Left ventricle myocardium inferior (tissue), 1 donor: ENCODE measurements at regions not wholly inside any gene's neighbourhood (a gene's known extent, or its start where the extent isn't known, plus 50 kb on each side); places are given as distances from the start of the nearest gene placed in this dataset.

Experiments
- DNase-seq: peaks from one replicate; pipeline ENCODE4 v3.0.0-alpha.2; 2020
- H3K27ac ChIP-seq: fragments of 200-600 bp; replicated peaks from 2 replicates; pipeline ENCODE4 v1.8.0; 2021
- H3K27me3 ChIP-seq: fragments of 200-600 bp; 2 replicates; pipeline ENCODE4 v1.8.0; 2021; ENCODE audit warnings: low read depth
- H3K36me3 ChIP-seq: fragments of 200-600 bp; 2 replicates; pipeline ENCODE4 v1.8.0; 2021
- H3K4me1 ChIP-seq: fragments of 200-600 bp; 2 replicates; pipeline ENCODE4 v1.8.0; 2021
- H3K4me3 ChIP-seq: fragments of 200-600 bp; 2 replicates; pipeline ENCODE4 v1.8.0; 2021; ENCODE audit warnings: mild to moderate bottlenecking, moderate library complexity
- H3K9me3 ChIP-seq: fragments of 200-600 bp; replicated peaks from 2 replicates; pipeline ENCODE4 v1.8.0; 2021
- intact Hi-C: fragments of 100-400 bp; cut with micrococcal nuclease; formaldehyde crosslinking; loops from one replicate; pipeline ENCODE4 v1.11.0; 2022
- TF ChIP-seq, protein P1 (sequence below): fragments of 200-600 bp; IDR thresholded peaks from 2 replicates; pipeline ENCODE4 v1.8.0; 2021; ENCODE audit warnings: antibody characterized with exemption, mild to moderate bottlenecking, borderline replicate concordance
- donor health status: DM: no; HTN: yes; CAD: no; lungs with severe emphysema.

- peaks cover 35% of the 10 kb centered on the region for H3K9me3 ChIP-seq
- H3K27ac ChIP-seq, result peak overlapping the region; percentile 71
- no peaks in the 10 kb centered on the region for H3K36me3 ChIP-seq
- TF ChIP-seq, protein P1, sequence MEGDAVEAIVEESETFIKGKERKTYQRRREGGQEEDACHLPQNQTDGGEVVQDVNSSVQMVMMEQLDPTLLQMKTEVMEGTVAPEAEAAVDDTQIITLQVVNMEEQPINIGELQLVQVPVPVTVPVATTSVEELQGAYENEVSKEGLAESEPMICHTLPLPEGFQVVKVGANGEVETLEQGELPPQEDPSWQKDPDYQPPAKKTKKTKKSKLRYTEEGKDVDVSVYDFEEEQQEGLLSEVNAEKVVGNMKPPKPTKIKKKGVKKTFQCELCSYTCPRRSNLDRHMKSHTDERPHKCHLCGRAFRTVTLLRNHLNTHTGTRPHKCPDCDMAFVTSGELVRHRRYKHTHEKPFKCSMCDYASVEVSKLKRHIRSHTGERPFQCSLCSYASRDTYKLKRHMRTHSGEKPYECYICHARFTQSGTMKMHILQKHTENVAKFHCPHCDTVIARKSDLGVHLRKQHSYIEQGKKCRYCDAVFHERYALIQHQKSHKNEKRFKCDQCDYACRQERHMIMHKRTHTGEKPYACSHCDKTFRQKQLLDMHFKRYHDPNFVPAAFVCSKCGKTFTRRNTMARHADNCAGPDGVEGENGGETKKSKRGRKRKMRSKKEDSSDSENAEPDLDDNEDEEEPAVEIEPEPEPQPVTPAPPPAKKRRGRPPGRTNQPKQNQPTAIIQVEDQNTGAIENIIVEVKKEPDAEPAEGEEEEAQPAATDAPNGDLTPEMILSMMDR, result no peak
- H3K27me3 ChIP-seq, result no peaks in the 10 kb centered on the region
- intact Hi-C loops, result no loop called here
- no peak overlapping the region for H3K4me3 ChIP-seq
- H3K4me1 ChIP-seq, result peaks cover 23% of the 10 kb centered on the region
- peak; percentile 47 for DNase-seq
These were observed 268.7 kb downstream of the ZEB1 start for GRCh38 chr10:31587691-31588090.

- Histone ChIP-seq H3K36me3 (no peaks in the 10 kb centered on the region), H3K27ac (peak overlapping the region; percentile 71), H3K4me1 (peaks cover 30% of the 10 kb centered on the region), H3K4me3 (no peak overlapping the region), H3K9me3 (peaks cover 28% of the 10 kb centered on the region), H3K27me3 (no peaks in the 10 kb centered on the region)
- no peak for DNase-seq
- TF ChIP-seq, protein P1, result no peak
- intact Hi-C loops, result no loop called here
These were observed 268.0 kb downstream of the ZEB1 start for GRCh38 chr10:31586723-31587638.

DNA sequence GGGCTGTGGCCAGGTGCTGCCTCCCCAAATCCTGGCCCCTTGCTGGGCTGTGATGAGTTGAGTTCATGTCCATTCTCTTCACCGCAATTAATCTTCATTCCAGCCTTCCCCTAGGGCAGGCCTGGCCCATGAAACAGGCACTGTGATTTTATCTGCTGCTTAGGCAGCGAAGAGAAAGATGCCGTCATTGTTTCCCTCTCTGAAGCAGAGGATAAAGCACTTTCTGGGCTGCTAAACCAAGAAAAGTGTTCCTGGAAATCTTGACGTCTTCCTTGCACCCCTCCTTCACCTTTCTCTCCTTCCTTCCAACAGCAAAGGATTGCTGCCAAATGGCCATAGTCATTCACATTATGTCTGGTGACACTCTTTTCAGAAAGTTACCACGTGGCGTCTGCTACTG lies 265.9 kb downstream of the ZEB1 start:
- Histone ChIP-seq H3K4me1 (peaks cover 44% of the 10 kb centered on the region), H3K9me3 (peaks cover 7% of the 10 kb centered on the region), H3K27me3 (no peaks in the 10 kb centered on the region), H3K36me3 (no peaks in the 10 kb centered on the region), H3K4me3 (no peak overlapping the region), H3K27ac (peak overlapping the region; percentile 70)
- intact Hi-C loops, result no loop called here
- TF ChIP-seq, protein P1, result no peak
- no peak for DNase-seq

DNA sequence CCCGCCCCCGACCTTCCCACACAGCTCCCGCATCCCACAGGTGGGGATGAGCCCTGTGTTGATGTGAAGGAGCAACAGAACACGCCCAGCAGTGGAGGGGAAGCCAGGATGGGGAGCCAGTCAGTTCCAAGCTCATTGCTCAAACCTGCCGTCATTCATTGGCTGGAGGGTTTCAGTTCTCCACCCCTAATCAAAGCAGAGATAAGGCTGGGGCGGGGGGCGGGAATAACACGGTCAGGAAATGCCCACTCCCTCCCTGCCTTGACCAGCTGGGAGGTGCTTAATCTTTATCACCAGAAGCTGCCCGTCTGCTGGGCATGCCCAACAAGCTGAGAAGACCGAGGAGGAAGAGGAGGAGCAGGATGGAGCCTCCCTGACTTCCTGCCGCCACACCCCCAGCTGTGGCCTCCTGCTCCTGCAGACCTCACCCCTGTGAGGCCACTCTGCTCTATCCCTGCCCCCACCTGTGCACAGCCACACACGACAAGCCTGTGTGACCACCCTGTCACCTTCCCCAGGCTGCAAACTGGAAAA lies 265.1 kb downstream of the ZEB1 start:
- DNase-seq, result no peak
- intact Hi-C loops, result no loop called here
- Histone ChIP-seq H3K9me3 (peaks cover 7% of the 10 kb centered on the region), H3K27me3 (no peaks in the 10 kb centered on the region), H3K4me1 (peaks cover 44% of the 10 kb centered on the region), H3K36me3 (no peaks in the 10 kb centered on the region), H3K4me3 (no peak overlapping the region), H3K27ac (peak overlapping the region; percentile 70)
- TF ChIP-seq, protein P1, result no peak

DNA sequence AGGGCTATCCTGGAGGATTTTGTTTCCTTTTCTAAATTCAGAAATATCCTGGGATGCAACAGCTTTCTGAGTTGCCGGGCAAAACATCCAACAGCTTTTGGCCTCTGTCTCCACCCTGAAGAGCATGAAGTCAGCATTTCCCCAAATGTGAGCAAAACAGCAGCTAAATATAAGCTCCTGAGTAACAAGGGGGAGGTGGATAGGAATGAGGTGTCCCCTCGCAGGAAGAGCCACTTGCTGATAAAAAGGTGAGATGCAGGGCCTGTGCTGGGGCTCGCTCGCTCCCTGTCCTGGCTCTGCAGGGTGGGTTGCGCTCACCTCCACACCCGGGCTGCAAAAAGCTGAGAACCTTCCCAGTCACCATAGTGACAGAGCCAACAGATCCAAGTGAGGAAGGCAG lies 264.3 kb downstream of the ZEB1 start:
- Histone ChIP-seq H3K4me1 (peaks cover 44% of the 10 kb centered on the region), H3K9me3 (peaks cover 7% of the 10 kb centered on the region), H3K27me3 (no peaks in the 10 kb centered on the region), H3K36me3 (no peaks in the 10 kb centered on the region), H3K27ac (peak overlapping the region; percentile 70), H3K4me3 (no peak overlapping the region)
- no peak for DNase-seq
- intact Hi-C loops, result no loop called here
- TF ChIP-seq, protein P1, result no peak
